Gastrocnemius medialis (tissue), 4 donors: ENCODE measurements at regions not wholly inside any gene's neighbourhood (a gene's known extent, or its start where the extent isn't known, plus 50 kb on each side); places are given as distances from the start of the nearest gene placed in this dataset.

Experiments
- CTCF ChIP-seq, 5 experiments: fragments of 450-650 bp in 3 of 5; fragments of 200-600 bp in 2 of 5; sonication (generic) in 2 of 5; IDR thresholded peaks in 4 of 5; conservative IDR thresholded peaks in 1 of 5; 1 replicate in 4 of 5; 2 replicates in 1 of 5; pipeline ENCODE4 v1.5.1; 2016 to 2019; ENCODE audit warnings: antibody characterized with exemption in 5 of 5, mild to moderate bottlenecking in 3 of 5, moderate library complexity in 3 of 5
- POLR2A ChIP-seq, 2 donors: fragments of 450-650 bp; IDR thresholded peaks; one replicate each; pipeline ENCODE4 v1.6.1; 2017; ENCODE audit warnings: antibody characterized with exemption in 2 of 2, mild to moderate bottlenecking in 2 of 2, moderate library complexity in 2 of 2

- TF ChIP-seq CTCF (IDR thresholded peaks at IDR 0.05 in 4 of 5, conservative IDR thresholded peaks at IDR 0.05 in 1 of 5) = no peak
- no peak for TF ChIP-seq POLR2A (IDR thresholded peaks at IDR 0.05)
These were observed 1951.9 kb upstream of the SEL1L start for GRCh38 chr14:83485591-83485990.
